ENCODE measurements at regions not wholly inside any gene's neighbourhood (a gene's known extent, or its start where the extent isn't known, plus 50 kb on each side); places are given as distances from the start of the nearest gene placed in this dataset.

- no peak overlapping the region for H3K4me3 ChIP-seq
- no peaks in the 10 kb centered on the region for H3K4me1 ChIP-seq
- H3K27ac Mint-ChIP-seq: no peak overlapping the region
- no peaks in the 10 kb centered on the region for H3K9me3 ChIP-seq (ENCODE audit: low read depth)
- H3K27me3 ChIP-seq: no peaks in the 10 kb centered on the region
- DNase-seq (ENCODE audit: low spot score): no peak
- H3K4me2 ChIP-seq: no peak overlapping the region
- H3K4me1 Mint-ChIP-seq: no peaks in the 10 kb centered on the region
- no peaks in the 10 kb centered on the region for H3F3A ChIP-seq (ENCODE audit: low read depth)
- no peaks in the 10 kb centered on the region for H3K36me3 Mint-ChIP-seq
- H3K27ac ChIP-seq: no peak overlapping the region
- H2AFZ ChIP-seq (replicated peaks): no peak overlapping the region
- no peaks in the 10 kb centered on the region for H4K20me1 ChIP-seq (ENCODE audit: low read depth)
- no peak for TF ChIP-seq EZH2 (IDR thresholded peaks at IDR 0.05)
- TF ChIP-seq, protein P1, sequence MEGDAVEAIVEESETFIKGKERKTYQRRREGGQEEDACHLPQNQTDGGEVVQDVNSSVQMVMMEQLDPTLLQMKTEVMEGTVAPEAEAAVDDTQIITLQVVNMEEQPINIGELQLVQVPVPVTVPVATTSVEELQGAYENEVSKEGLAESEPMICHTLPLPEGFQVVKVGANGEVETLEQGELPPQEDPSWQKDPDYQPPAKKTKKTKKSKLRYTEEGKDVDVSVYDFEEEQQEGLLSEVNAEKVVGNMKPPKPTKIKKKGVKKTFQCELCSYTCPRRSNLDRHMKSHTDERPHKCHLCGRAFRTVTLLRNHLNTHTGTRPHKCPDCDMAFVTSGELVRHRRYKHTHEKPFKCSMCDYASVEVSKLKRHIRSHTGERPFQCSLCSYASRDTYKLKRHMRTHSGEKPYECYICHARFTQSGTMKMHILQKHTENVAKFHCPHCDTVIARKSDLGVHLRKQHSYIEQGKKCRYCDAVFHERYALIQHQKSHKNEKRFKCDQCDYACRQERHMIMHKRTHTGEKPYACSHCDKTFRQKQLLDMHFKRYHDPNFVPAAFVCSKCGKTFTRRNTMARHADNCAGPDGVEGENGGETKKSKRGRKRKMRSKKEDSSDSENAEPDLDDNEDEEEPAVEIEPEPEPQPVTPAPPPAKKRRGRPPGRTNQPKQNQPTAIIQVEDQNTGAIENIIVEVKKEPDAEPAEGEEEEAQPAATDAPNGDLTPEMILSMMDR (IDR thresholded peaks at IDR 0.05): no peak
- no peak for TF ChIP-seq EZH2phosphoT487 (IDR thresholded peaks at IDR 0.05)
- no peaks in the 10 kb centered on the region for H3K36me3 ChIP-seq
- H3K9ac ChIP-seq: no peak overlapping the region
- no peaks in the 10 kb centered on the region for H3K79me2 ChIP-seq (ENCODE audit: low read depth)
- no peaks in the 10 kb centered on the region for H3K27me3 Mint-ChIP-seq (ENCODE audit: insufficient read depth, low read depth)
- H3K4me3 Mint-ChIP-seq: no peak overlapping the region
- H3K9me3 Mint-ChIP-seq: no peaks in the 10 kb centered on the region
These were observed 64.4 kb downstream of the DIO2 start for GRCh38 chr14:80146941-80147340.

DNA sequence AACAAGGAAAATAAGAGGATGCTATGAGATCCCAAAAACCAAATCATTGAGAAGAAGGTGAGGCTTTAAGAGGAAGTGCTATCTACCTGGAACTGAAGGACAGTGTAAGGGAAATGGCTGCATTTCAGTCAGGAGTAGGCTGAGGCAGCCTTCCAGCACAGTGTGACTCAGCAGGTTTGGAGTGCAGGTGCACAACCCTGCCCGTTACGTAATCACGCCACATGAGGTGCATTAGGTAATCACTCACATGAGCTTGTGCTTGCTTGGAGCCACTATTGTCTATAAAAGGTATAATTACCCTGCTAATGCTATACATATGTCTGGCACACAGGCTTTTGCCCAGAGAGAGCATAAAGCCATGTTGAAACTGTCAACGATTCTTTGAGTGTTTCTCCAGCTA, 74.9 kb downstream of the DIO2 start:
- no peaks in the 10 kb centered on the region for H3K27me3 ChIP-seq
- Mint-ChIP-seq H3K4me1 (no peaks in the 10 kb centered on the region), H3K4me3 (no peak overlapping the region), H3K9me3 (peaks cover 22% of the 10 kb centered on the region), H3K27ac (no peak overlapping the region), H3K36me3 (no peaks in the 10 kb centered on the region), H3K27me3 (ENCODE audit: insufficient read depth, low read depth) (no peaks in the 10 kb centered on the region)
- H3K27ac ChIP-seq: no peak overlapping the region
- no peak overlapping the region for H3K9ac ChIP-seq
- H3K4me1 ChIP-seq: no peaks in the 10 kb centered on the region
- H3F3A ChIP-seq (ENCODE audit: low read depth): no peaks in the 10 kb centered on the region
- TF ChIP-seq, protein P1 (IDR thresholded peaks at IDR 0.05): no peak
- TF ChIP-seq EZH2phosphoT487 (IDR thresholded peaks at IDR 0.05) (no peak), EZH2 (IDR thresholded peaks at IDR 0.05) (no peak)
- no peak overlapping the region for H3K4me2 ChIP-seq
- peak; percentile 4 for DNase-seq (ENCODE audit: low spot score)
- H4K20me1 ChIP-seq (ENCODE audit: low read depth): no peaks in the 10 kb centered on the region
- H2AFZ ChIP-seq (replicated peaks): no peak overlapping the region
- H3K36me3 ChIP-seq: no peaks in the 10 kb centered on the region
- H3K79me2 ChIP-seq (ENCODE audit: low read depth): no peaks in the 10 kb centered on the region
- H3K4me3 ChIP-seq: no peak overlapping the region
- H3K9me3 ChIP-seq (ENCODE audit: low read depth): no peaks in the 10 kb centered on the region

DNA sequence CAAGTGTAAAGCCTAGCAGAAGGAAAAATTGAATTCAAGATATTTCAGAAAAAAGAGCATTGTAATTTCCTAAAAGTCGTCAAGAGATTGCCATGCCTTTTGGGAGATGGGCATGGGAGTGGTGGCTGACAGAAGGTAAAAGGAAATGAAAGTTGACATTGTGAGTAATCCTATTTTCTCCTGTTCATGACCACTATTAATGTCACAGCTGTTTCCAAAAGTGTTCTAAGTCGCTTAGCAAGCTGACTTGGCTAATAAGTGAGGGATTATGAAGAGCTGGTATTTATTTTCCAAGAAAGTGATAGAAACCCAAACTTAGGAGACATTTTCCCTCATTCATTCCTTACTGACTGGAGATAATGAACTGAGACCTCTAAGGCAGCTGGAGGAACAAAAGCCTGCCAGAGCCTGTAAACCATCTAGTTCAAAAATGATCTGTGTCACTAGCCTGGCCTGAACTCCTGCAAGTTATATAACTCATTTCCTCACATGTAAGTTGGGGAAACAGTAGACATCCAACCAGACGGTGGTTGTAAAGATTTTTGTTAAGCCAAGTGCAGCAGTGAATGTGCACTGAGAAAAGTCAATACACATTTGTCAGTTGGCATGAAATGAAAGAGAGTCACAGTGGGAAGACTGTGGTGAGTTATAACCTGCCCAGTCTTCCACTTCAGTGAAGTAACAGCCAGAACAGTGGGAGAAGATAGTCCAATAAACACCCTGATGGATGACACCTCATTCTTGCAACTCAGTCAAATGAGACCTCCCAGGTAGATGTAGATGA, 75.8 kb downstream of the DIO2 start:
- Mint-ChIP-seq H3K36me3 (no peaks in the 10 kb centered on the region), H3K27me3 (ENCODE audit: insufficient read depth, low read depth) (no peaks in the 10 kb centered on the region), H3K4me1 (no peaks in the 10 kb centered on the region), H3K27ac (no peak overlapping the region), H3K4me3 (no peak overlapping the region), H3K9me3 (peaks cover 22% of the 10 kb centered on the region)
- Histone ChIP-seq H3K4me1 (no peaks in the 10 kb centered on the region), H2AFZ (replicated peaks) (no peak overlapping the region), H3K36me3 (no peaks in the 10 kb centered on the region), H4K20me1 (ENCODE audit: low read depth) (no peaks in the 10 kb centered on the region), H3K4me3 (no peak overlapping the region), H3K79me2 (ENCODE audit: low read depth) (no peaks in the 10 kb centered on the region), H3K9ac (no peak overlapping the region), H3K27me3 (no peaks in the 10 kb centered on the region), H3K9me3 (ENCODE audit: low read depth) (no peaks in the 10 kb centered on the region), H3K27ac (no peak overlapping the region), H3F3A (ENCODE audit: low read depth) (no peaks in the 10 kb centered on the region), H3K4me2 (no peak overlapping the region)
- no peak for TF ChIP-seq EZH2 (IDR thresholded peaks at IDR 0.05)
- no peak for TF ChIP-seq EZH2phosphoT487 (IDR thresholded peaks at IDR 0.05)
- DNase-seq (ENCODE audit: low spot score): no peak

- no peak overlapping the region for H3K4me3 ChIP-seq
- Mint-ChIP-seq H3K4me1 (no peaks in the 10 kb centered on the region), H3K4me3 (no peak overlapping the region), H3K27me3 (ENCODE audit: insufficient read depth, low read depth) (no peaks in the 10 kb centered on the region), H3K9me3 (peaks cover 22% of the 10 kb centered on the region), H3K36me3 (no peaks in the 10 kb centered on the region), H3K27ac (no peak overlapping the region)
- no peaks in the 10 kb centered on the region for H3K27me3 ChIP-seq
- H3K9ac ChIP-seq: no peak overlapping the region
- H3K4me2 ChIP-seq: no peak overlapping the region
- H3K36me3 ChIP-seq: no peaks in the 10 kb centered on the region
- H2AFZ ChIP-seq (replicated peaks): no peak overlapping the region
- no peak for DNase-seq (ENCODE audit: low spot score)
- no peaks in the 10 kb centered on the region for H3K79me2 ChIP-seq (ENCODE audit: low read depth)
- H3K27ac ChIP-seq: no peak overlapping the region
- no peak for TF ChIP-seq EZH2phosphoT487 (IDR thresholded peaks at IDR 0.05)
- no peak for TF ChIP-seq EZH2 (IDR thresholded peaks at IDR 0.05)
- TF ChIP-seq, protein P1 (IDR thresholded peaks at IDR 0.05): no peak
- no peaks in the 10 kb centered on the region for H3K9me3 ChIP-seq (ENCODE audit: low read depth)
- no peaks in the 10 kb centered on the region for H3K4me1 ChIP-seq
- H4K20me1 ChIP-seq (ENCODE audit: low read depth): no peaks in the 10 kb centered on the region
- H3F3A ChIP-seq (ENCODE audit: low read depth): no peaks in the 10 kb centered on the region
These were observed 77.0 kb downstream of the DIO2 start for GRCh38 chr14:80134321-80134720.
